ENCODE measurements at regions not wholly inside any gene's neighbourhood (a gene's known extent, or its start where the extent isn't known, plus 50 kb on each side); places are given as distances from the start of the nearest gene placed in this dataset.

DNA sequence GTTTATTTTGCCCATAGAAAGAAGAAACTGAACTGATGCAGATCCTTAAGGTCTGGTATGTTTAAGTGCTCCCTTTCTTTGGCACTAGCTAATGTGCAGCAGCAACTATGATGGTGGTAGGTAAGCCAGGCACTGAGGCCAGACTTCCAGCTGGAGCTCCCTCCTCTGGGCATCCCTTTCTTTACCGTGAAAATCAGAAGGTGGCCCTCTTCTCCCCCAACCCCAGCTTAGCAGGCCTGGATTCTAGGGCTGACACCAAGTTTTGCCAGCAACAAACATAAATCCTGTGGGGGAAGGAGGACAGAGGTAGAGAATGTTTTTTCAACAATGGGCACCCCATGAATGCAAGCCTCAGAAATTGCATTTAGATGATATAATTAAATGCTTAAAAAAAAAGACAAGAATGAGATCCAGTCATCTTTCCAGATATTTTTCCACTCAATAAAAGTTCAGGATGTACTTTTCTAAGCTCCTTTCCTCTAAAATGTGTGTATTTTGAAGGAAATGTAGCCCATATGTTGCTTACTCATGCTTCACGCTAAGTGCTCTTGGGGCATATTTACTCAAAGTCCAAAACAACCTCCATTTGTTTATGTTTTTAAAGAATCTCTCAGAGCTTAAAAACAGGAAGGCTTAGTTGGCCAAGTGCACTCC lies 123.9 kb upstream of the NXT1 start:
- Mint-ChIP-seq H3K4me1 (no peaks in the 10 kb centered on the region), H3K27me3 (peaks cover 18% of the 10 kb centered on the region), H3K27ac (no peak overlapping the region), H3K9me3 (ENCODE audit: insufficient read depth) (peaks cover 6% of the 10 kb centered on the region), H3K4me3 (no peak overlapping the region)
- no peak for TF ChIP-seq EZH2 (IDR thresholded peaks at IDR 0.05; ENCODE audit: borderline replicate concordance, insufficient read depth, low read depth, low read length, poor library complexity, severe bottlenecking)
- TF ChIP-seq, protein P1, sequence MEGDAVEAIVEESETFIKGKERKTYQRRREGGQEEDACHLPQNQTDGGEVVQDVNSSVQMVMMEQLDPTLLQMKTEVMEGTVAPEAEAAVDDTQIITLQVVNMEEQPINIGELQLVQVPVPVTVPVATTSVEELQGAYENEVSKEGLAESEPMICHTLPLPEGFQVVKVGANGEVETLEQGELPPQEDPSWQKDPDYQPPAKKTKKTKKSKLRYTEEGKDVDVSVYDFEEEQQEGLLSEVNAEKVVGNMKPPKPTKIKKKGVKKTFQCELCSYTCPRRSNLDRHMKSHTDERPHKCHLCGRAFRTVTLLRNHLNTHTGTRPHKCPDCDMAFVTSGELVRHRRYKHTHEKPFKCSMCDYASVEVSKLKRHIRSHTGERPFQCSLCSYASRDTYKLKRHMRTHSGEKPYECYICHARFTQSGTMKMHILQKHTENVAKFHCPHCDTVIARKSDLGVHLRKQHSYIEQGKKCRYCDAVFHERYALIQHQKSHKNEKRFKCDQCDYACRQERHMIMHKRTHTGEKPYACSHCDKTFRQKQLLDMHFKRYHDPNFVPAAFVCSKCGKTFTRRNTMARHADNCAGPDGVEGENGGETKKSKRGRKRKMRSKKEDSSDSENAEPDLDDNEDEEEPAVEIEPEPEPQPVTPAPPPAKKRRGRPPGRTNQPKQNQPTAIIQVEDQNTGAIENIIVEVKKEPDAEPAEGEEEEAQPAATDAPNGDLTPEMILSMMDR (IDR thresholded peaks at IDR 0.05) = no peak
- no peak overlapping the region for H3K4me3 ChIP-seq (ENCODE audit: control extremely low read depth in 1 of 5, extremely low read depth in 1 of 5, insufficient read depth in 1 of 5, low read depth in 2 of 5, low read length in 4 of 5)
- ATAC-seq (ENCODE audit: low read depth) (no peak), DNase-seq (no peak)
- no peaks in the 10 kb centered on the region for H3K4me1 ChIP-seq (ENCODE audit: control insufficient read depth in 2 of 2, insufficient read depth in 2 of 2, low read length in 2 of 2)
- H4K20me1 ChIP-seq (ENCODE audit: control insufficient read depth, insufficient read depth, low read length, poor library complexity, severe bottlenecking) = no peaks in the 10 kb centered on the region
- WGBS (ENCODE audit: insufficient coverage) = 100% methylated on average over 1 of the region's 2 CpGs
- ChIA-PET CTCF (no interaction called here), POLR2A (no interaction called here)
- intact Hi-C loops (cut with micrococcal nuclease) = no loop called here
- no peak overlapping the region for H3K4me2 ChIP-seq (replicated peaks; ENCODE audit: low read depth, low read length, poor library complexity, severe bottlenecking)
- H3K27me3 ChIP-seq (replicated peaks in 1 of 4; ENCODE audit: control extremely low read depth in 1 of 4, control insufficient read depth in 3 of 4, insufficient read depth in 4 of 4, low read length in 3 of 4) = peaks cover 0 to 3% (median 1%) of the 10 kb centered on the region in 4 experiments
- H3K27ac ChIP-seq (ENCODE audit: low read length in 2 of 2) = no peak overlapping the region
- no peaks in the 10 kb centered on the region for H3K79me2 ChIP-seq (ENCODE audit: control insufficient read depth, insufficient read depth, low read length)
- H3K9ac ChIP-seq (ENCODE audit: low read length) = no peak overlapping the region
- H2AFZ ChIP-seq (ENCODE audit: insufficient read depth, low read depth, low read length, poor library complexity, severe bottlenecking) = no peak overlapping the region
- peaks cover 0 to 26% (median 7%) of the 10 kb centered on the region in 3 donors for H3K9me3 ChIP-seq (ENCODE audit: control extremely low read depth in 1 of 3, control insufficient read depth in 2 of 3, insufficient read depth in 1 of 3, low read length in 2 of 3)
- no peaks in the 10 kb centered on the region for H3K36me3 ChIP-seq (replicated peaks in 1 of 2; ENCODE audit: control extremely low read depth in 1 of 2, control insufficient read depth in 1 of 2, extremely low read depth in 1 of 2, insufficient read depth in 2 of 2, low read length in 1 of 2)

GRCh38 chr20:23225407-23226060 lies 125.1 kb upstream of the NXT1 start:
- H4K20me1 ChIP-seq (ENCODE audit: control insufficient read depth, insufficient read depth, low read length, poor library complexity, severe bottlenecking) = no peaks in the 10 kb centered on the region
- no peaks in the 10 kb centered on the region for H3K4me1 Mint-ChIP-seq
- ChIA-PET CTCF (no interaction called here), POLR2A (no interaction called here)
- ATAC-seq (ENCODE audit: low read depth) (no peak), DNase-seq (no peak)
- peaks cover 10% of the 10 kb centered on the region for H3K9me3 Mint-ChIP-seq (ENCODE audit: insufficient read depth)
- no peaks in the 10 kb centered on the region for H3K4me1 ChIP-seq (ENCODE audit: control insufficient read depth in 2 of 2, insufficient read depth in 2 of 2, low read length in 2 of 2)
- no peak overlapping the region for H3K27ac ChIP-seq (ENCODE audit: low read length in 2 of 2)
- H3K4me2 ChIP-seq (replicated peaks; ENCODE audit: low read depth, low read length, poor library complexity, severe bottlenecking) = no peak overlapping the region
- no peak overlapping the region for H3K27ac Mint-ChIP-seq
- H3K4me3 Mint-ChIP-seq = no peak overlapping the region
- H3K79me2 ChIP-seq (ENCODE audit: control insufficient read depth, insufficient read depth, low read length) = no peaks in the 10 kb centered on the region
- WGBS (ENCODE audit: insufficient coverage) = 52% methylated on average over 2 of the region's 6 CpGs
- H3K4me3 ChIP-seq (ENCODE audit: control extremely low read depth in 1 of 5, extremely low read depth in 1 of 5, insufficient read depth in 1 of 5, low read depth in 2 of 5, low read length in 4 of 5) = no peak overlapping the region
- no peak overlapping the region for H2AFZ ChIP-seq (ENCODE audit: insufficient read depth, low read depth, low read length, poor library complexity, severe bottlenecking)
- H3K9me3 ChIP-seq (ENCODE audit: control extremely low read depth in 1 of 3, control insufficient read depth in 2 of 3, insufficient read depth in 1 of 3, low read length in 2 of 3) = peaks cover 0 to 17% (median 16%) of the 10 kb centered on the region in 3 donors
- intact Hi-C loops (cut with micrococcal nuclease) = no loop called here
- peaks cover 18% of the 10 kb centered on the region for H3K27me3 Mint-ChIP-seq
- no peaks in the 10 kb centered on the region for H3K36me3 ChIP-seq (replicated peaks in 1 of 2; ENCODE audit: control extremely low read depth in 1 of 2, control insufficient read depth in 1 of 2, extremely low read depth in 1 of 2, insufficient read depth in 2 of 2, low read length in 1 of 2)
- H3K9ac ChIP-seq (ENCODE audit: low read length) = no peak overlapping the region
- peaks cover 0 to 3% (median 1%) of the 10 kb centered on the region in 4 experiments for H3K27me3 ChIP-seq (replicated peaks in 1 of 4; ENCODE audit: control extremely low read depth in 1 of 4, control insufficient read depth in 3 of 4, insufficient read depth in 4 of 4, low read length in 3 of 4)
- TF ChIP-seq EZH2 (IDR thresholded peaks at IDR 0.05; ENCODE audit: borderline replicate concordance, insufficient read depth, low read depth, low read length, poor library complexity, severe bottlenecking) = no peak
- TF ChIP-seq, protein P1 (IDR thresholded peaks at IDR 0.05) = no peak
